Neural cell (in vitro differentiated cells): ENCODE measurements at regions not wholly inside any gene's neighbourhood (a gene's known extent, or its start where the extent isn't known, plus 50 kb on each side); places are given as distances from the start of the nearest gene placed in this dataset.

ENCODE experiments used
- H2AFZ ChIP-seq: fragments of 200-600, 300-800 bp; sonication (generic), shearing (Covaris generic); 2 replicates; pipeline ENCODE4 v1.6.0; 2014; ENCODE audit warnings: low read depth, mild to moderate bottlenecking, antibody characterized with exemption, low read length, moderate library complexity
- H3F3A ChIP-seq: fragments of 200-600 bp; shearing (Covaris generic); 2 replicates; pipeline ENCODE4 v1.6.1; 2016; ENCODE audit warnings: mild to moderate bottlenecking, moderate library complexity, mixed read lengths, antibody characterized with exemption, low read length; ENCODE audit not compliant: insufficient read depth, poor library complexity, severe bottlenecking
- H3K27ac ChIP-seq: fragments of 200-600, 300-800 bp; sonication (generic), shearing (Covaris generic); 2 replicates; pipeline ENCODE4 v1.5.1; 2014; ENCODE audit warnings: mild to moderate bottlenecking, low read length, moderate library complexity
- H3K27me3 ChIP-seq: fragments of 300-800, 200-600 bp; sonication (generic), shearing (Covaris generic); 2 replicates; pipeline ENCODE4 v1.6.0; 2014; ENCODE audit warnings: mild to moderate bottlenecking, low read depth, low read length, moderate library complexity; ENCODE audit not compliant: insufficient read depth
- H3K36me3 ChIP-seq: fragments of 300-800, 200-600 bp; sonication (generic), shearing (Covaris generic); 2 replicates; pipeline ENCODE4 v1.5.1; 2014; ENCODE audit warnings: mild to moderate bottlenecking, antibody characterized with exemption, low read length, moderate library complexity; ENCODE audit not compliant: insufficient read depth
- H3K4me2 ChIP-seq: fragments of 300-800, 200-600 bp; sonication (generic), shearing (Covaris generic); 2 replicates; pipeline ENCODE4 v1.6.0; 2014; ENCODE audit warnings: mild to moderate bottlenecking, low read length
- H3K4me3 ChIP-seq: fragments of 300-800, 200-600 bp; sonication (generic), shearing (Covaris generic); 2 replicates; pipeline ENCODE4 v1.5.1; 2014; ENCODE audit warnings: mild to moderate bottlenecking, low read length, moderate library complexity
- H3K79me2 ChIP-seq: fragments of 200-600 bp; shearing (Covaris generic); replicated peaks from 2 replicates; pipeline ENCODE4 v1.6.0; 2014; ENCODE audit warnings: mild to moderate bottlenecking, low read length, moderate library complexity; ENCODE audit not compliant: insufficient read depth
- H3K9ac ChIP-seq: fragments of 300-800, 200-600 bp; sonication (generic), shearing (Covaris generic); 2 replicates; pipeline ENCODE4 v1.6.1; 2016; ENCODE audit warnings: mild to moderate bottlenecking, low read length, mixed read lengths
- H3K9me2 ChIP-seq: fragments of 200-600 bp; shearing (Covaris generic); 2 replicates; pipeline ENCODE4 v1.6.1; 2016; ENCODE audit warnings: mild to moderate bottlenecking, low read length, mixed read lengths; ENCODE audit not compliant: insufficient read depth
- H3K9me3 ChIP-seq: fragments of 200-600, 300-800 bp; sonication (generic), shearing (Covaris generic); 2 replicates; pipeline ENCODE4 v1.6.1; 2016; ENCODE audit warnings: mild to moderate bottlenecking, mixed run types, low read length, moderate library complexity, mixed read lengths
- H4K20me1 ChIP-seq: fragments of 200-600 bp; shearing (Covaris generic); 2 replicates; pipeline ENCODE4 v1.6.1; 2016; ENCODE audit warnings: mild to moderate bottlenecking, mixed run types; ENCODE audit not compliant: insufficient read depth
- CTCF ChIP-seq: fragments of 450-650 bp; IDR thresholded peaks from 2 replicates; pipeline ENCODE4 v1.5.1; 2014; ENCODE audit warnings: antibody characterized with exemption, mild to moderate bottlenecking, moderate library complexity; ENCODE audit not compliant: poor library complexity, severe bottlenecking
- EP300 ChIP-seq: fragments of 450-650 bp; conservative IDR thresholded peaks from 2 replicates; pipeline ENCODE4 v1.6.1; 2014; ENCODE audit warnings: antibody characterized with exemption, mild to moderate bottlenecking, moderate library complexity; ENCODE audit not compliant: poor library complexity, severe bottlenecking
- EZH2 ChIP-seq: fragments of 200-600, 300-800 bp; shearing (Covaris generic), sonication (generic); IDR thresholded peaks from 2 replicates; pipeline ENCODE4 v1.6.1; 2014; ENCODE audit warnings: antibody characterized with exemption, low read length, borderline replicate concordance, mild to moderate bottlenecking; ENCODE audit not compliant: insufficient read depth, poor library complexity, severe bottlenecking
- MXI1 ChIP-seq: fragments of 450-650 bp; conservative IDR thresholded peaks from 2 replicates; pipeline ENCODE4 v1.6.1; 2014; ENCODE audit warnings: antibody characterized with exemption, mild to moderate bottlenecking; ENCODE audit not compliant: poor library complexity, severe bottlenecking
- POLR2AphosphoS5 ChIP-seq: IDR thresholded peaks from 2 replicates; pipeline ENCODE4 v1.6.1; 2012
- RAD21 ChIP-seq: fragments of 450-650 bp; conservative IDR thresholded peaks from 2 replicates; pipeline ENCODE4 v1.6.1; 2014; ENCODE audit warnings: antibody characterized with exemption, mild to moderate bottlenecking, moderate library complexity
- SMC3 ChIP-seq: fragments of 450-650 bp; conservative IDR thresholded peaks from 2 replicates; pipeline ENCODE4 v1.6.1; 2014; ENCODE audit warnings: antibody characterized with exemption, mild to moderate bottlenecking, moderate library complexity; ENCODE audit not compliant: poor library complexity
- TAF1 ChIP-seq: IDR thresholded peaks from 2 replicates; pipeline ENCODE4 v1.6.1; 2012; ENCODE audit warnings: low read depth
- TF ChIP-seq, protein P1 (sequence below): IDR thresholded peaks from 2 replicates; pipeline ENCODE4 v1.6.1; 2012; ENCODE audit warnings: borderline replicate concordance

DNA sequence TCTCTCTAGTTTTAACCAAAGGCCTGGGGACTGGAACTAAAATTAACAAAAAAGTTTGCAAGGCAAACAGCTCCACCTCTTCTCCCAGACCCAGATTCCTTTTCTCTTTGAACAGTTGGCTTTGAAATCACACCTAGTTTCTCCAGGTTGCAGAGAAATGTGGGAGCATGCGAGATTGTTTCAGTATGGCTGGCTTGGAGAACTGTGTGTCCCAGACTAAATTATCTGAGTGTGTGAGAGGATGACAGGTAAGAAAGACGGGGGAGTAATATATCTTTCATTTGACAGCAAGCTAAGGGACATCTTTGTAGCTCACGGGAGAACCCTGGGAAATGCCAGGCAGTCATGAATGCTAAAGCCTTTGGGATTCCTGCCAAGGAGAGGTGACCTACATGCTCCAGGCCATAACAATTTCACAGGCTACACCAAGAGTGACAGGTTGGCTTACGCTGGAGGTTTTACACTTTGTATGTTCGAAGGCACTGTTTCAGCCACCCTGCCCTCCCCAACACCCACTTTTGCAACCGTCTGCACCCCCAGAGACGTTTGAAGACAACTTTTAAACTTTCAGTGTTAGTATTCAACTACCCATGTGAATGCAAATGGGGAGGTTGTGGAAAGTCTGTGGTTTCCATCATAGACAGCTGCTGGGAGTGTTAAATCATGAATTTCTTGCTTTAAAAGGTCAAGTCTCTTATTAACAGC is 109.3 kb upstream of the SNX19 start:
- H3K36me3 ChIP-seq = no peaks in the 10 kb centered on the region
- no peak overlapping the region for H3K4me2 ChIP-seq
- no peak overlapping the region for H3K4me3 ChIP-seq
- H3K9me3 ChIP-seq = no peaks in the 10 kb centered on the region
- H3K79me2 ChIP-seq = no peaks in the 10 kb centered on the region
- no peaks in the 10 kb centered on the region for H3K9me2 ChIP-seq
- no peaks in the 10 kb centered on the region for H4K20me1 ChIP-seq
- no peak overlapping the region for H2AFZ ChIP-seq
- no peak overlapping the region for H3K9ac ChIP-seq
- H3K27ac ChIP-seq = no peak overlapping the region
- peak; percentile 2 for TF ChIP-seq SMC3
- TF ChIP-seq, protein P1, sequence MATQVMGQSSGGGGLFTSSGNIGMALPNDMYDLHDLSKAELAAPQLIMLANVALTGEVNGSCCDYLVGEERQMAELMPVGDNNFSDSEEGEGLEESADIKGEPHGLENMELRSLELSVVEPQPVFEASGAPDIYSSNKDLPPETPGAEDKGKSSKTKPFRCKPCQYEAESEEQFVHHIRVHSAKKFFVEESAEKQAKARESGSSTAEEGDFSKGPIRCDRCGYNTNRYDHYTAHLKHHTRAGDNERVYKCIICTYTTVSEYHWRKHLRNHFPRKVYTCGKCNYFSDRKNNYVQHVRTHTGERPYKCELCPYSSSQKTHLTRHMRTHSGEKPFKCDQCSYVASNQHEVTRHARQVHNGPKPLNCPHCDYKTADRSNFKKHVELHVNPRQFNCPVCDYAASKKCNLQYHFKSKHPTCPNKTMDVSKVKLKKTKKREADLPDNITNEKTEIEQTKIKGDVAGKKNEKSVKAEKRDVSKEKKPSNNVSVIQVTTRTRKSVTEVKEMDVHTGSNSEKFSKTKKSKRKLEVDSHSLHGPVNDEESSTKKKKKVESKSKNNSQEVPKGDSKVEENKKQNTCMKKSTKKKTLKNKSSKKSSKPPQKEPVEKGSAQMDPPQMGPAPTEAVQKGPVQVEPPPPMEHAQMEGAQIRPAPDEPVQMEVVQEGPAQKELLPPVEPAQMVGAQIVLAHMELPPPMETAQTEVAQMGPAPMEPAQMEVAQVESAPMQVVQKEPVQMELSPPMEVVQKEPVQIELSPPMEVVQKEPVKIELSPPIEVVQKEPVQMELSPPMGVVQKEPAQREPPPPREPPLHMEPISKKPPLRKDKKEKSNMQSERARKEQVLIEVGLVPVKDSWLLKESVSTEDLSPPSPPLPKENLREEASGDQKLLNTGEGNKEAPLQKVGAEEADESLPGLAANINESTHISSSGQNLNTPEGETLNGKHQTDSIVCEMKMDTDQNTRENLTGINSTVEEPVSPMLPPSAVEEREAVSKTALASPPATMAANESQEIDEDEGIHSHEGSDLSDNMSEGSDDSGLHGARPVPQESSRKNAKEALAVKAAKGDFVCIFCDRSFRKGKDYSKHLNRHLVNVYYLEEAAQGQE = no peak
- TF ChIP-seq TAF1 = no peak
- TF ChIP-seq CTCF = no peak
- no peak for TF ChIP-seq EP300
- no peak for TF ChIP-seq MXI1
- no peak for TF ChIP-seq EZH2
- no peaks in the 10 kb centered on the region for H3K27me3 ChIP-seq
- H3F3A ChIP-seq = no peaks in the 10 kb centered on the region

DNA sequence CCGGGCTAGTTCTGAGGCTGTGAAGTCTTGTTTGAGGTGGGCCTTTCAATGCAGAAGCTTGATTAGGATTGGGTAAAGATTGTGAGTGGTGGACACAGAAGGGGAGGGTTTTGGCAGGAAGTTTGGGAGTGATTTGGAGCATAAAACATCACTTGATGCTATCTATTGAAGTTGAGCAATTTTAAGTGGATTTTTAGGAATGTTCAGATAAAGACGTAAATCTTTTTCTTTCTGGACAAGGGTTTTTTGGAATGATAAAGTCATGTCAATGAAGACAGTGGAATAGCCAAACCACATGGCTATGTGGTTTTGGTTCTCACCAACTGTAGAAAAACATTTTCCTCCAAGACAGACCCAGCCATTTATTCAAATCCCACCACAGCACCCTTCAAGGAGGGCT is 111.2 kb upstream of the SNX19 start:
- Histone ChIP-seq H3K4me3 (no peak overlapping the region), H2AFZ (no peak overlapping the region), H3K4me2 (no peak overlapping the region), H3F3A (no peaks in the 10 kb centered on the region), H4K20me1 (no peaks in the 10 kb centered on the region), H3K27me3 (no peaks in the 10 kb centered on the region), H3K36me3 (no peaks in the 10 kb centered on the region), H3K9me3 (no peaks in the 10 kb centered on the region), H3K9me2 (no peaks in the 10 kb centered on the region), H3K79me2 (no peaks in the 10 kb centered on the region), H3K9ac (no peak overlapping the region), H3K27ac (no peak overlapping the region)
- TF ChIP-seq POLR2AphosphoS5 (no peak), SMC3 (no peak), EZH2 (no peak), RAD21 (no peak), EP300 (no peak), TAF1 (no peak), CTCF (no peak), MXI1 (no peak)
- TF ChIP-seq, protein P1 = no peak
